Femur (tissue), 1 donor: ENCODE measurements at regions not wholly inside any gene's neighbourhood (a gene's known extent, or its start where the extent isn't known, plus 50 kb on each side); places are given as distances from the start of the nearest gene placed in this dataset.

Source experiments
- DNase-seq: peaks from one replicate; pipeline ENCODE4 v3.0.0-alpha.2; 2017

DNA sequence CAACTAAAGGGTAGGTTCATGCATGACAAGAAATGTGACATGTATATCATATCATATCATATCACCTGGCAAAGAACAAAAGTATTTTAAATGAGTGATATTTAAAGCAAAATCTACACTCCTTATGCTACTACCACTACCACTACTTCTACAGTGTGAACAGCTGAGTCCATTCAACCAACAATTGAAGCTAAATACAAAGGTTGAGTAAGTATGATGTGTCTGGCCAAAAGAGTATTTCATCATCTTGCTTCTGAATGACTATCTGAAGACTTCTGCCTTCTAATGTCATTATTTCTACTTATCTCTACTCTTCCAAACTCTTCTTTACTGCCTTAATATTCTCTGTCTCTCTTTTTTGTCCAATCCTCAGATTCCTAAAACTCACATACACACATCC is 292.6 kb upstream of the CAND1 start:
- no peak for DNase-seq

DNA sequence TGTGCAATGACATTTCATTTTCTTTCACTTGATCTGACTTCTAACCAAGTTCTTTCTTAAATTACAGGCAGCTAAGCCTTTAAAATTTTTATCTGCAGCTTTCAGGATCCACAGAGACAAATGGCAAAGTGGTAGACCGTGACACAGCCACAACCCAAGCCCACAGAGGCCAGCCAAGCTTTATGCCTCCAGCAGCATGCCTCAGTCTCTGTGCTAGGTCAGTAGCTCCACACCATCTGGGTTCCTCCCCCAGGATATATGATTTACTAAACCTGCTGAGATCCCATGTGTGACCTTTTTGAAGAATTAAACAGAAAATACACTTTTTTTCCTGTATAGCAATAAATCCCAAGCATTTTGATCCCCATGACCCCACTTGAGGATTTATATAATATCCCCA is 290.4 kb upstream of the CAND1 start:
- DNase-seq, result no peak

DNA sequence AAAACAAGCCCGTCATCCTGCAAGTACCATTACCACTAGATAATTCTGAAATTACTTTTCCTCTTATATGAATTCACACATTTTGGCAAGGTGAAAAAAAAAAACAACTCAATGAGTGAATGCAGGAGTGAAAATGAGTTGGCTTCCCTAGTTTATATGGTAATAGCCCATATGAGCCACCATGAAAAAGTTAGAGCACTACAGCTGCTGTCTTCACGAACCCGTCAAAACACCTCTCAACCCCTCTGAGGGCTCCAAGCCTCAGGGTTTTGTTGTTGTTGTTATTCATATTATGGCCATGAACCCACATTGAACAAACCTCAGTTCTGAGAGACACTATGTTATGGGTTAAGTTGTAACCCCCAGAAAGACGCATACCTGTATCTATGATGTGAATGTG is 289.9 kb upstream of the CAND1 start:
- no peak for DNase-seq

DNA sequence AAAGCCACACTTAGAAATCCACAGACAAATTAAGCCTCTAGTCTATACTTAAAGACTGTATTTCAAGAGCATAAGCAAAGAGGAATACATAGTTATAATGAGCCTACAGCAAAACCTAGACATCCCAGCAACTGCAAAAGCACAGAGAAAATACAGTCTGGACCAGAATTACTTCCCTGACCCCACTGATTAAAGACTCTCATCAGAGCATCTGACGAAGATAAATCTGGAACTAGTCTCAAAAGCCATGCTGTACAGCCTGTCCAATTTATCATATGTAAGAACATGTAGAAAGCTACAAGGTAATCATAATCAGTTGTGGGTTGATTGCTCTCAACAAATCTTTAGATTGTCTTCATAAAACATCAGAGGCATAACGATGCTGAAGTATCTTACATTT is 285.1 kb upstream of the CAND1 start:
- DNase-seq, result no peak

DNA sequence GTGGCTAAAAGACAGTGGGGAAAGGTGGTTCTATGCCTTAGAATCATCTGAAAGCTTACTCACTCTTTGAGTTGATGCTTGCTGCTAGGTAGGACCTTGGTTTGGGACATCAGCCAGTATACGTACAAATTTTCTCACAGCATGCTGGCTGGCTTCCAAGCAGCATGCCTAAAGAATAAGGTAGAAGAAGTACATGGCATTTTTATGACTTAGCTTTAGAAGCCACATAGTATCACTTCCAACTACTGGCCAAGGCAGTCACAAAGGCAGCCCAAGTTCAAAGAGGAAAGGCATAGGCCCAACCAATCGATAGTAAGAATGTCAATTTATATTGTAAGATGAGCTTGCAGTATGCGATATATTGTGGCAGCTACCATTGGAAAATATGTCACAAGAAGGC is 284.2 kb upstream of the CAND1 start:
- peak; percentile 17 for DNase-seq

DNA sequence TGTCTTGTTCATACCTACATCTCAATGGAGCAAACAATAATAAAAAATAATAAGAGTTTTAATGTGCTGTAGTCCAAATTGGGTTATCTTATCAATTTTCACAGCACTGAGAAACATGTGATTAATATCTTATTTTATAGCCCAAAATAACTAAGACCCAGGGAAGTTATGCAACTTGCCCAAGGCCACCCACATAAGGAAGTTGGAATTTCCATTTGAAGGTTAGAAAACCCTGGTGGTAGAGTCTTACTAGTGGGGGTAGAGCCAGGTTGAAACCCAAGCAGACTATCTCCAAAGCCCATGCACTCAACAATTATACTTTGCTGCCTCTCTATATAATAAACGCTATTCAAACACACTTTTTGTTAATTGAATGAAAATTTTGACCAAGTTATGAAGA is 270.0 kb upstream of the CAND1 start:
- no peak for DNase-seq

DNA sequence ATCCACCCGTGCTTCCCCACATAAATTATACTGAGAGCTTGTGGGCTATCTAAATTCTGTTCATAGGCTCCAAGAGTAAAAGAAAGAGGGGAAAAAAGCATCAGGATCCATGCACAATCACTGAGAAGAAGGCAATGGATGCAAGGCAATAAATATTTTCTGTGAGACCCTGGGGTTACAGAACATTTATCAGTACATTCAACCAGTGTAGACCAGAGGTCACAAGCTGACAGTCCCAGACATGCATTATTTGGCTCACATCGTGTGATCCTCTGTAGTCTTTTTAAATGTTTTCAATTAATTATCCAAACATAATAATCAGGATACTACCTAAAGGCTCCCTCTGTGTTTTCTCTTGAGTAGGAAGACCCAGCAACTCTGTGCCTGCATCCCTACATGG is 267.9 kb upstream of the CAND1 start:
- no peak for DNase-seq

DNA sequence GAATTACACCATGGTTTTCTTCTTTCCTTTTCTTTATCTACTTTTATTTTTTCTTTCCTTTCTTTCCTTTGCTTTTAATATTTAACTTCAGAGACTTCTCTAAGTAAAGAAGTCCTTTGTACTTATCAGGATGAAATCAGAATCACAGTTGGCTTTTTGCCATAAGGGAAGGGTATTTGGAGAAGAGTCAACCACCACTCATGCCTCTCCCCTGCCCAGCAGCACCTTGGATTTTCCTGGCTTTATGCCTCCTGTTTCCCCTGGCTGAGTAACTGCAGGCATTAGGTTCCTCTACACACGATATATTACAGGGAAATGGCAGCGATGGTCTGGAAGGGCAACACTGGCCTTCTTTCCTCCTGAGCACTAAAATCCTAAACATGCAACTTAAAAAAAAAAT is 266.4 kb upstream of the CAND1 start:
- DNase-seq, result no peak

DNA sequence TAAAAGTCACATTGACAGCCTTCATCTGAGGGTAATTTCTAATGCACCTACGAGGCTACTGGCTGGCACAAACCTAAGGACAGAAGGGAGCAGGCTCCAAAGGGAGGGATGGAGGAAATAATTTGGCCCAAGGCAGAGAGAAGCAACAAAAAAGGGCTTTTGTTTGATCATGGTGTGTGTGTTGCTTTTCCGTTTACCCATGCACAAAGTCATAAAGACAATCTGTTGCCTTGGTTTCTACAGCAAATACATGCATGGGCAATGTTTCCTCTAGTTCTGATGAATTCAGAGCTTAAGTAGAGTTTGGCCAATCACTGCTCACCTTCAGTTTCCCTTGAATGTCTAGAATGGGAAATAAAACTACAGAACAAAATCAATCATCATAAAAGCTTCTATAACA is 262.5 kb upstream of the CAND1 start:
- no peak for DNase-seq

DNA sequence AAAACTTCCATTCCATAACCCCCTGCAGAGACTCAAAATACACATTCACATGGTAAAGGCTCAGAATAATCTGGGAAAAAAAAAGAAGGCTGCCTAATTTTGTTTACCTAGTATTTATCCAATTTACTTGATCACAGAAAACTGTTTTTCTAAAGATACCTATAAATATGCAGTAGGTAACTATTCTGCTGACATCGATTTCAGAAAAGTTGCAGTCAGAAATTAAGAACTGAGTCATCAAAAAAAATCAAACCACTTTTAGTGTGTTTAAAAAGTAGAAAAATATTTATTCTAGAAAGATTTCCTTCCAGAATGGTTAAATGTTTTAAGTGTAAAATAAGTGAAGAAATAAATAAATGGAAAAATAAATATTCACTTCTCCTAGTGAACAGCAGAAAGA is 254.5 kb upstream of the CAND1 start:
- no peak for DNase-seq

DNA sequence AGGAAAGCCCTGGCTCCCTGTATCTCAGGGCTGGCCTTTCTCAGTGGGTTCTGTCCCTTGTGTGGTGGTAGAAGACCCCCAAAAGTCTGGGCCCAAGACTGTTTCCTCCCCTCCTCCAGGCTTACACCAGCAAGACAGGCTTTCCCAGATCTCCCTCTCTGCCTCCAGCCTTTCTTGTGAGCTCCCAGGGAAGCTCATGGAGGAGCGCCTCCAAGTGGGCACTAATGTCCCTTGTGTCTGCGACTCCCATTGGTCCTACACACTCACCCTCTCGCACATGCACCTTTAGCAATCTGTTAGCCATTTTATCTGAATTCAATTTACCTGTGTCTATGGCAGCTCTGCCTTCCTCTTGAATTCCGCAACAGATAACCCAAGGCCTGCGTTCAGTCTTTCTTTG is 251.1 kb upstream of the CAND1 start:
- no peak for DNase-seq

DNA sequence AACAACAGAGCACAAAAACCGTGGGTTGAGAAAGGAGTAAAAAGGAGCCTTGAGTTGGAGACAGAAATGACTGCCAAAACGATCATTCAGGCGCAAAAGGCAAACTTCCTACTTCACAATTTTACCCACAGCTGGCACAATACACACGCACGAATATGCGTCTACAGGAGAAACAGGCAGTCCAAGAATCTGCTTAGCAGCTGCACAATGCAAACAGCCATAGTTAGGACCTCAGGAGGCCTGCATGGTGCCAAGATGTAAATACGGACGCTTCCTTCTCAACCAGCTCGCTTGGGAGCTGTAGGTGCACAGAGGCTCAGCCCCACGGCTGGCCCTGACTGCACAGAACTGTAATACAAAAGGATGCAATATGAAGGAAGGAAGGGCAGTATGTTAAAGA is 250.1 kb upstream of the CAND1 start:
- DNase-seq, result no peak

DNA sequence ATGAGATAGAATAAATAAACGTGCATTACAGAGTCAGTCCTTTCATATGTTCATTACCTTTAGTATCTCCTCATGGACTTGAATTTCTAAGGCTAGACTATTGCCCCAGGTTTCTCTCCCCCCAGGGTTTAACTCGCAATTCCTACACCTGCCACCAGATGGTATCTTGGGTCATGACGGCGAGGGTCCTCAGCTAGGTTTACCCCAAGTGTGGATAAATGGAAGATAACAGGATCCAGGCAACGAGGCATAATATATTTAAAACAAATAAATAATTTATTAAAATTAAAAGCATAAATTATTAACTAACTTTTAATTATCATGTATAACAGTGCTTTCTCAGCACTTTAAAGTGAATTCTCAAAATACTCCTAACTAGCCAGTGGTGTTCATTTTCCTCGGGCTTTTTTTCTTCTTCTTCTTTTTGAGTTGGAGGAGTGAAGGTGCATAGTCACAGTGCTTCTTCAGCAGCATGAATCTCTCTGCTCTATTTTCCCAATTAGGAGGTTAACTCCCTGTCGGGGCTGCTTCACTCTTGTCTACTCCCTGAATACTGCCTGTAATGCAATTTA is 243.5 kb upstream of the CAND1 start:
- DNase-seq, result no peak

DNA sequence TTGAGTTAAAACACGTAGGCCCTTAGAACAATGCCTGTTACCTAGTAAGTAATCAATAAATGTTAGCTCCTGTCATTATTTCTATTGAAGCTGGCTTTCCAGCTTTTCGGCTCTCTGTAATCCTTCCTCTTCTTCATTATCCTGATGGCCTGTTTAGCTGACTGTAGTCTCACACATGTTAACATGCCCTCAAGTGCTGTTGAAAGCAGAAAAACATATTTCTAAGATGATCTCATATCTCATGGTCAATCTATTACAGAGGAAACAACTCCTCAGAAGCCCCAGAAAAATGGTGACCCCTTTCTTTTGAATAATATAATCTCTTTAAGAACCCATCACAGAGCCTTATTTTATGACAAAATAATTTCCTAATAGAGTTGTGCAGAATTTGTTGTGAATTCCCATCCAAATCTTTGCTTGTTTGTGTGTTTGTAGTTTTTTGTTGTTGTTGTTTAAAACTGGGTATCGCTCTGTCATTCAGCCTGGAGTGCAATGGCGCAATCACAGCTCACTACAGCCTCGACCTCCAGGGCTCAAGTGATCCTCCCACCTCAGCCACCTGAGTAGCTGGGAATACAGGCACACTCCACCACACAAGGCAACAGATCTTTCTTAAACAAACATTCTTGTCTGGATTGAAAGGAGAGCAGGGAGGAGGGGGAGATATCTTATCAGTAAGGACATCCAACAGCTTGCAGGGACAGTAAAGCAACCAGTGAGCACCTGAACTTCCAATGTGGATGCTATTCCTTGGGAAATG is 242.5 kb upstream of the CAND1 start:
- DNase-seq, result no peak

DNA sequence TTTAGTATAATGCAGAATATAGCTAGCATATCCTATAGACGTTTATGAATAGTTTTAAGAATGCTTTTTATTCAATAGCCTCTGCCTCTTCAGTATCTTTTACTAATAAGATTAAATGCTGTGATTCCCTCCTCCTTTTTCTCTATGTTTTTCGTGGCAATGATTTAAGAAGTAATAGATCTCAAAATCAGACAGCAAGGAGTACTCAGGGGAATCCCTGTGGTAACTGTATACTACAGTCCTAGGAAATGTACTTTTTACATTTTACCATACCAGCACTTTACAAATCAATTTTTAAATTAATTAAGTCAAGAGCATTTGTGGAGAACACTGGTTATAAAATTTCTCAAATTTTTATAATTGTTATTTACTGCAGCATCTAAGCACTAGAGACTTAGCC is 240.6 kb upstream of the CAND1 start:
- no peak for DNase-seq

DNA sequence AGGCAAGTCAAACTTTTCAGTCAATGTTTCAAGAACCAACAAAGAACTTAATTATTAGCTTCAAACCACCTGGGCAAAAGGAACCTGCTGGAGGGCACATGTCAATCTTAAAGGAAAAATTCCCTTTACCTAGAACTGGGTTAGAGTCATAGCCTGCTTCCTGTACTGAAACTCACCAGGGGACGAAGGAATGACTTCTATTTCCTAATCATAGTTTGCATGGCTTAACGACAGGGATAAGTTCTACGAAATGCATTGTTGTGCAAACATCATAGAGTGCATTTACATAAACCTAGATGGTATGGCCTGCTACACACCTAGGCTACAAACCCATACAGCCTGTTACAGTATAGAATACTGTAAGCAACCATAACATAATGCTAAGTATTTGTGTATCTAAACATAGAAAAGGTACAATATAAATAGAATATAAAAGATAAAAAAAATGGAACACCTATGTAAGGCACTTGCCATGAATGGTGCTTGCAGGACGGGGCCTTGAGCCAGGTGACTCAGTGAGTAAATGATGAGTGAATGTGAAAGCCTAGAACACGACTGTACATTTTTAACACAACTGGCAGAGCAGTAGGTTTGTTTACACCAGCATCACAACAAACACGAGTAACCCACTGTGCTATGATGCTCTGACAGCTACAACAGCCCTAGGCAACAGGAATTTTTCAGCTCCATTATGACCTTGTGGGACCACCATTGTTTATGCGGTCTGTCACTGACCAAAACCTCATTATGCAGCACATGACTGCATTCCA is 234.9 kb upstream of the CAND1 start:
- DNase-seq, result no peak

DNA sequence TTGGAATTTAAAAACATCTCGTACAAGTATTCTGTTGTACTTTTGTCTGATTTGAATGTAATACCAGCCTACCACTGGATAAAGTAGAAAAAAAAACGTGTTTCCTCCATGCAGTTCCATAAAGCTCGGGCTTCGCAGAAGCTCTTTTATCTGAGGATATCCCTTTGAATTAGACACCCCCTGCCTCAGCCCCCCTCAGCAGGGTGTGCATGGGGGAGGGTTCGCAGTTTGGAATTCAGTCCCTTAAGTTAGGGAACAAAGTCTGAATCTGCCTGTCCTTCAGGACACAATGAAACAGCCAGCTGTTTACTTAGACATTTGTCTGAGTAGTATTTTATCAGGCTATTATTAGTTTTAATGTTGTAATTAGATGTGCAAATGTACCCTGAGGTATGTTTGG is 234.0 kb upstream of the CAND1 start:
- DNase-seq, result no peak

DNA sequence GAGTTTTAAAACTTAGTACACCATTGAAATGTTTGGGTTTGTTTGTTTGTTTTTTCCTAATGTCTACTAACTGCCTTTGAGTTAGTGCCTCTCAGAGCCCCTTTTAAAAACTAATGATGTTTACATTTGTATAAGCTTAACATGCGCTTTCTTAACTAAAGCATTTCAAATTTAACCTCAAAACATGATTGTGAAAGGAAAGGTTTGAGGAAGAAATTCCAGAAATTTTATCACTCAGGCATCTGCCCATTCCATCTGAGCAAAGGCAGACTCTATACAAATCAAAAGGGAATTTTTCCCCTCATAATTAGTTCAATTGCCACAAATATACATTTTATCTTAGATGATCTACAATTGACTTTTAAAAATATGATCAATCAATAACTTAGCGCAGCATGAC is 230.7 kb upstream of the CAND1 start:
- no peak for DNase-seq

DNA sequence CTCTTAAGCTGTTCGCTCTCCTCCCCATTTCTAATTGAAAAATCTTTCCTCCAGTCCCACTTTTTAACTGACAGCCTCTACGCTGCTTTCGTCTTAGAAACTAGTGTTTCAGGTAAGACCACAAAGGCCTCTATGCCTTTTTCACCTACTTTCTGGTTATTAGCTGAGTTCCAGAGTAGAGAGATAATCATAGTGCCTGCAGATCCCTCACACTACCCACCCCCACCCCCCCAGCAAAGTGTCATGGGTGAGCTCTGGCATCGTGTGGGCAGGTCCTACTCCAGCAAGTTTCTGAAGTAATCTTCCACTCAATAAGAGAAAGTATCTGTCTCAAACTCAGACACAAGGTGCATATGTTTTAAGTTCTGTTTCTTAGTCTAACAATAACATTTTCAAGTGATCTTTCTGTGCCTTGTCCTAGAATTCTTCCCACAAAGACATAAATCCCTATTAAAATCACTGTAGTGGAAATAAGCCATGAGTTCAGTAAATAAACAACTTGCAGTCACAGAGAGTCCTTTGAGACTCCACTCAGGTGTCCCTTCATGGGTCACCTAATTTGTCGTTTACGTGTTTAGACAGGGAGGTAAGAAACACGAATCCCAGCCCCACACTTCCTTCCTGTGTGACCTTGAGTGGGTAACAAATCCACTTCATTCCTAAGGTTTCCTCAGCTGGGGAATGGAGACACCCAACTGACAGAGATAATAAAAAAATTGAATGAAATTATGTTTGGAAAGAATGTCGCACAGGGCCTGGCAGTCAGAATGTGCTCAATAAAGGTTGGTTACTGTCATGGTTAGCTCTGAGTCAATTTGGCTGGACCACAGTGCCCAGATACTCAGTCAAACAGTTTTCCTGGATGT is 228.9 kb upstream of the CAND1 start:
- no peak for DNase-seq

DNA sequence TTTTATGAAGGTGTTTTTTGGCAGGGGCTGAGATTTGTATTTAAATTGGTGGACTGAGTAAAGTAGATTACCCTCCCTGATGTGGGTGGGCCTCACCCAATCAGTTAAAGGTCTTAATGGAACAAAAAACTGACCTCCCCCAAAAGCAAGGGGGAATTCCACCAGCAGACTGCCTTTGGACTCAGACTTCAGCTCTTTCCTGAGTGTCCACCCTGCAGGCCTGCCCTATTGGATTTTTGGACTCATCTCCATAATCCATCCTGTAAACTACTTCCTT is 228.4 kb upstream of the CAND1 start:
- no peak for DNase-seq

DNA sequence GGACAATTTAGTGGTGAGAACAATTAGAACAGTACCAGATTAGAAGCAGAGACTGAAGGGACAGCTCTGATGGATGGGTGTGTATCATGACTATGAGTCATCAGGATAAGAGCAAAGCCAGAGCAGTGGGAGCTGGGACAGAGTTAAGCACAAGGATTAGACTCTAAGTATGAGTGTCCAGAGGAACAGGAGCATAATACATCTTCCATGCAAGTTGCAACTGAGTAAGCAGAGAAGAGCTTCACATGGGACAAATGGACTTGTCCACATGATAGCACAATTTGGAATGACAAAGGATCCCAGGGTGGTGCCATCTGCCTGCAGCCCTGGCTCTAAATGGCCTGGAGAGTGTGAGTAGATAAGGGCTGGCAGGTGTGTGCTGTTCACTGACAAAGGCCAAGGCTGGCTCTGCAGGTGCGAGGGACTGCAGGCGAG is 226.4 kb upstream of the CAND1 start:
- DNase-seq, result no peak

DNA sequence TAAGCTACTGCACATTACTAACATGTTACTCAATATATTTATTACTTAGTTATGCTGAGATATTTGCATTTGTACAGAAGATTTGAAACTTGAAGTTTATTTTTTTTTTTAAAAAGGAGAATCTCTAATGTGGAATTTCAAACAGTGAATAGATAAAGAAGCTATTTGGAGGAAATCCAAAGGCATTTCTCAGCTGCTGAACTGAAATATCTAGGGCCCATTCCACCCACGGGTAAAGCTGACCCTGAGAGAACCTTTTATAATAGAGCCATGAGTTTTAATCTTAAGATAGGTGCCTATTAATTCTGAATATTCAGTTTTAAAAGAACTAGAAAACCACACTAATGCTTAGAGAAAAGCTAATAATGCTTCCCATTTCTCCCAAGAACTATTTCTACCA is 225.4 kb upstream of the CAND1 start:
- DNase-seq, result no peak

DNA sequence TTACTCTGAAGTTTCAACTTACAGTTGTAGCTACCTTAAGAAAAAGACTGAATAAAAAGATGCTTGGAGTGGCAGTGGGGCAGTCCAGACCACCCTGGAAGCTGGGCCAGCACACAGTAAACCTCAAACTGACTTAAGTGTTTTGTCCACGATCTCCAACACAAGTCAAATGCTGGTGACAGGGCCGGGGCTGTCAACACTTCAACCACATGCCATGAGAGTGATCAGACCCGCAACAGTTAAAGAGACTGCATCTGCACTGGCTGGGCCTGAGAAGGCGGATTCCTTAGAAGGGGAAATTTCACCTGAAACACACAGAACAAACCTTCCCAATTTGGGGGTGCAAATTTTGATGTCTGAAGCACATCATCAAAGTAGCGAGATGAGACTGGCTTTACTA is 223.5 kb upstream of the CAND1 start:
- DNase-seq, result no peak

DNA sequence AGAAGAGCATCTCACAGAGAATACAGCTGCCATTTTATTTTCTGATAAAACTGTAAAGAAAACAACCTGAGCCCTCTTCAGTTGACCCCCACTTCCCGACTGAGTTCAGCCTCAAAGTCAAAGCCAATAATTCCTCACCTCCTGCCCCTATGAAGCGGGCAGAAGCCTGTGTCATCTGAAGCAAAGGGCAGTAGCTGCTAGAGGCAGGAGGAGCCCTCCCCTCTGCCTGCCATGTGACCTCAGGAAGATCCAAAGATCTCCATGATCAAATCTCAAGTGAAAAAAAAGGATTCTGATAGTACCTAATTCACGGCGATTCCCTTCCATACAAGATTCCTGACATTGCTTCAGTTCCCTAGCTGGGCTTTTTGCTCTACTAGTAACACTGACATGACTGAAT is 223.1 kb upstream of the CAND1 start:
- no peak for DNase-seq
